Fibroblast of mammary gland (primary cell): ENCODE measurements at regions not wholly inside any gene's neighbourhood (a gene's known extent, or its start where the extent isn't known, plus 50 kb on each side); places are given as distances from the start of the nearest gene placed in this dataset.

ENCODE experiments used
- DNase-seq: peaks from one replicate; pipeline ENCODE4 v3.0.0-alpha.2; 2010; ENCODE audit warnings: low read depth
- H3K4me3 ChIP-seq: 2 replicates; pipeline ENCODE4 v1.5.1; 2011; ENCODE audit warnings: low read depth, mild to moderate bottlenecking, low read length, moderate library complexity; ENCODE audit not compliant: control insufficient read depth
- TF ChIP-seq, protein P1 (sequence below): conservative IDR thresholded peaks from 2 replicates; pipeline ENCODE4 v1.5.1; 2011; ENCODE audit warnings: low read depth, low read length, inconsistent platforms; ENCODE audit not compliant: control insufficient read depth, insufficient read depth

DNA sequence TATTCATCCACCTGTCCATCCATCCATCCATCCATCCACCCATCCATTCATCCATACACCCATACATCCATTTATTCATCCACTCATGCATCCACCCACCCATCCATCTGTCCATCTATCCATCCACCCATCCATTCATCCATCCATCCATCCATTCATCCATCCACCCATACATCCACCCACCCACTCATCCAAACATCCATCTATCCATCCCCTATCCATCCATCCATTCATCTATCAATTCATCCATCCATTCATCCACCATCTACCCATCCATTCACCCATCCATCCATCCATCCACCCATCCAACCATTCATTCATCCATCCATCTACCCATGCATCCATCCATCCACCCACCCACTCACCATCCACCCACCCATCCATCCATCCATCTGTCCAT is 142.6 kb upstream of the SFSWAP start:
- TF ChIP-seq, protein P1, sequence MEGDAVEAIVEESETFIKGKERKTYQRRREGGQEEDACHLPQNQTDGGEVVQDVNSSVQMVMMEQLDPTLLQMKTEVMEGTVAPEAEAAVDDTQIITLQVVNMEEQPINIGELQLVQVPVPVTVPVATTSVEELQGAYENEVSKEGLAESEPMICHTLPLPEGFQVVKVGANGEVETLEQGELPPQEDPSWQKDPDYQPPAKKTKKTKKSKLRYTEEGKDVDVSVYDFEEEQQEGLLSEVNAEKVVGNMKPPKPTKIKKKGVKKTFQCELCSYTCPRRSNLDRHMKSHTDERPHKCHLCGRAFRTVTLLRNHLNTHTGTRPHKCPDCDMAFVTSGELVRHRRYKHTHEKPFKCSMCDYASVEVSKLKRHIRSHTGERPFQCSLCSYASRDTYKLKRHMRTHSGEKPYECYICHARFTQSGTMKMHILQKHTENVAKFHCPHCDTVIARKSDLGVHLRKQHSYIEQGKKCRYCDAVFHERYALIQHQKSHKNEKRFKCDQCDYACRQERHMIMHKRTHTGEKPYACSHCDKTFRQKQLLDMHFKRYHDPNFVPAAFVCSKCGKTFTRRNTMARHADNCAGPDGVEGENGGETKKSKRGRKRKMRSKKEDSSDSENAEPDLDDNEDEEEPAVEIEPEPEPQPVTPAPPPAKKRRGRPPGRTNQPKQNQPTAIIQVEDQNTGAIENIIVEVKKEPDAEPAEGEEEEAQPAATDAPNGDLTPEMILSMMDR, result no peak
- no peak overlapping the region for H3K4me3 ChIP-seq
- no peak for DNase-seq

DNA sequence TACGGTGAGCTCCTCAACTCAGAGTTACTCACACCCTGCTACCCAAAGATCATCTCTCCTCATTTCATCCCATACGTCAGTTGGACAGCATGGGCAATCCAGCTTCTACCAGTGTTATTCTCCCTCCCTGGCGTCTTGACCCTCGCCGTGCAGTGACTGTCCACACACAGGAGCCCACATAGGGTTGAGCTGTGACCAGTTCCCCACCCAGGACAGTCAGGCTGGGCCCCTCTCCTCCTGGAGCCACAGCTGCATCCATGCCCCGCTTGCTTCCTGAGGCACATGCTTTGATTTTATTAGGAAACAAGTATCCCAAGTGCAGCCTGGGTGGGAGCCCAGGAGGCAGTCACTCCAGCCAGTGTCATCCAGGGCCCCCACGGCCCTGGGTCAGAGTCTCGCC is 140.3 kb upstream of the SFSWAP start:
- DNase-seq, result no peak
- H3K4me3 ChIP-seq, result no peak overlapping the region
- TF ChIP-seq, protein P1, result no peak

DNA sequence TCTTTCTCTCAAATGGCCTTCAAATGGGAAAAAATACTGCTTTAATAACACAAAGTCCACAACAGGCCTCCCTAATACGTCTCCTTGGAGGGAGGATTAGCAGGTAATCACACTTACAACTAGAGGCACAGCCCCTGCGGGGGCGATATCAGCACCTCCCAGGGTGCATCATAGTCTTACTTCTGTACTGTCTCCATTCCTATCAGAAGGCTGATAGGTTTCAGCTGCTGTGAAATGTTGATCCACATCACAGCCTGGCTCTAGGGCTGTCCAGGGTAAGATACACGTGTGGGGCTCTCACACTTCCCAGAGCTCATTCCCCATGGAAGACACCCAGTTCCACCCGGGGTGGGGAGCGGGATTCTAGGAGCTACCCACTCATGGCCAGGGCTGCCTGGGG is 139.1 kb upstream of the SFSWAP start:
- TF ChIP-seq, protein P1, result no peak
- no peak overlapping the region for H3K4me3 ChIP-seq
- DNase-seq, result no peak

DNA sequence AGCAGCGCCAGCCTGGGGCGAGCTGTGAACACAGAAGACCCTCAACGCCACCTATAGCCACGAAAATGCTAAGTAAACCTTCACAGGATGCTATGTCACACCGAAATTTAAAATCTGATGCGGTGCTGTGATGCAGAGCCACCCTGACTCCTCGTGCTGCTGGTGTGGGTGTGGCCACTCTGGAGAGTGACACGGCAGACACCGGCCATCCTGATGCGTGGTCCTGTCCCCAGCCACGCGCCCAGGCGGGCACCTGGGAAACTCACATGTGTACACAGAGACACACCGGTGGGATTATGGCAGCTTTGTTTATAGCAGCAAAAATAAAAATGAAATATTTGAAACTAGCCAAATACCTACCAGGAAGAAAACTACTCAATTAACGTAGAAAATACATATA is 138.3 kb upstream of the SFSWAP start:
- no peak overlapping the region for H3K4me3 ChIP-seq
- TF ChIP-seq, protein P1, result no peak
- DNase-seq, result no peak

DNA sequence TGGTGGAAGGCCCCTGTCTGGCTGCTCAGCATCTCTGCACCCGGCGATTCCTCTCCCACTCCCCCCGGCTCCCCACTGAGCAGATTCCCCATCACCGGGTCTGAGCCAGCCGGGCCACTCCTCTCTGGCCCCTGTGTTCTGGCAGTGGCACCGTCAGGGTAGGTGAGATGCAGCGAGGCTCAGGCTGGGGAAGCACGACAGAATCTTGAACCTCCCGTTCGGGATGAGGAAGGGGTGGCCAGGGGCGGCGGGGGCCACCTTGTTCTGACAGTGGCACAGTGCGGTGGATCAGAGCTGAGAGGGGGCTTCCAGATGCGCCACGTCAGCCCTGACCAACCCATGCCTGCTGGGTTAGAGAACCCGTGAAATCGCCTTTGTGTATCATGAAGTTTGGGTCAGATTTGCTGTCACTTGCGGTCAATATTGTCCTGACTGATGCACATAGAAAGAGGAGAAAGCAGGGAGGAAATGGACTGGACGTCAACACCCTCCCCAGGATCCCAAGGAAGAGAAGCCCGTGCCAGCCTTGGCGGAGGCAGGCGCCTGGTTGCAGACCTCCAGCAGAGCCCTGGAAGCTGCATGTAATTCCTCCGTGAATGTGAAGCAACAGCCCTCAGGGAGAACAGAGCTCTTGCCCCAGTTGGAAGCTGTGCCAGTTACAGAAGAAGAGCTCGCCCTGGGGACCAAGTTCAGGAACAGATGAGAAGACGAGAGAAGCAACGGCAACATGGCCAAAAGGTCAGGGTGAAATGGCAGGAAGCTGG is 137.1 kb upstream of the SFSWAP start:
- H3K4me3 ChIP-seq, result no peak overlapping the region
- peak; percentile 4 for DNase-seq
- TF ChIP-seq, protein P1, result no peak

DNA sequence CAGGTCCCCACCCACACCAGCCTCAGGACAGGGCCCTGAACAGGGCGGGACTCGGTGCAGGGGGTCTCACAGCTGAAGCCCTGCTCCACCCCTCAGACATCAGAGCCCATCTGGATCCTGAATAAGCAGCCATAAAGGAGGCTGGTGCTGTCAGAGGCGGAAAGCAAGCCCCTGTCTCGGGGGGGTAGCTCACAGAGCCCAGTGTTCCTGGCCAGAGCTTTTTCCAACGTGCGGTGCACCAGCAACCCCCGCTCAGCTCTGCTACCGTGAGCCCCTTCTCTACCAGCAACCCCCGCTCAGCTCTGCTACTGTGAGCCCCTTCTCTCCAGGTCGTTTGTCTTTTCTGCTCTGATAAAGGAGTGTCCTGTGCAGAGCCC is 136.5 kb upstream of the SFSWAP start:
- DNase-seq, result no peak
- H3K4me3 ChIP-seq, result no peak overlapping the region
- TF ChIP-seq, protein P1, result no peak
